Panc1 (cell line): ENCODE measurements at regions not wholly inside any gene's neighbourhood (a gene's known extent, or its start where the extent isn't known, plus 50 kb on each side); places are given as distances from the start of the nearest gene placed in this dataset.

Source experiments
- ATAC-seq: fragments of 200-7000 bp; cut with Tn5 transposase; 2 replicates; pipeline ENCODE4 v1.9.1; 2020; ENCODE audit warnings: mild to moderate bottlenecking, moderate library complexity
- BruUV-seq: library from RNA; stranded (reverse); fragments of 400-500 nt; replicated peaks from 2 replicates; lab custom pipeline; 2021; lab: Mats Ljungman, UMichigan
- CTCF ChIA-PET: fragments of 300-600 bp; sonication (Branson Sonifier 250); formaldehyde crosslinking; loops from one replicate; lab custom pipeline; 2022; ENCODE audit warnings: antibody characterized with exemption; lab: Charles Lee
- POLR2A ChIA-PET: fragments of 300-600 bp; sonication (Branson Sonifier 250); formaldehyde crosslinking; loops from one replicate; lab custom pipeline; 2022; ENCODE audit warnings: antibody characterized with exemption; lab: Charles Lee
- DNase-seq: peaks from one replicate; pipeline ENCODE4 v3.0.0-alpha.2; 2010; ENCODE audit warnings: low read depth, low spot score
- H3K27ac ChIP-seq: 2 replicates; pipeline ENCODE4 v1.5.1; 2011; ENCODE audit warnings: mild to moderate bottlenecking, low read length, inconsistent platforms
- H3K27me3 ChIP-seq: fragments of 200-500 bp; sonication (Bioruptor generic); 2 replicates; pipeline ENCODE4 v1.6.0; 2014; ENCODE audit warnings: low read length, inconsistent platforms; ENCODE audit not compliant: control insufficient read depth, insufficient read depth
- H3K36me3 ChIP-seq: fragments of 200-500 bp; sonication (Bioruptor generic); 2 replicates; pipeline ENCODE4 v1.5.1; 2014; ENCODE audit warnings: inconsistent platforms, mild to moderate bottlenecking, low read length, moderate library complexity; ENCODE audit not compliant: control insufficient read depth, insufficient read depth
- H3K4me1 ChIP-seq: 2 replicates; pipeline ENCODE4 v1.5.1; 2011; ENCODE audit warnings: inconsistent platforms, mild to moderate bottlenecking, low read length, moderate library complexity; ENCODE audit not compliant: control insufficient read depth, insufficient read depth
- H3K4me3 ChIP-seq, 2 experiments: 2 replicates each; pipeline ENCODE4 v1.5.1; 2011 to 2012; ENCODE audit warnings: low read depth in 2 of 2, low read length in 2 of 2, mild to moderate bottlenecking in 2 of 2, inconsistent platforms in 1 of 2, moderate library complexity in 1 of 2
- H3K9me3 ChIP-seq: fragments of 200-500 bp; sonication (Bioruptor generic); 2 replicates; pipeline ENCODE4 v1.5.1; 2014; ENCODE audit warnings: low read depth, mild to moderate bottlenecking, inconsistent platforms, low read length, moderate library complexity; ENCODE audit not compliant: control insufficient read depth, insufficient read depth
- CTCF ChIP-seq: fragments of 450-650 bp; IDR thresholded peaks from 2 replicates; pipeline ENCODE4 v1.5.1; 2017; ENCODE audit warnings: mild to moderate bottlenecking
- POLR2AphosphoS5 ChIP-seq: IDR thresholded peaks from 2 replicates; pipeline ENCODE4 v1.6.1; 2012; ENCODE audit warnings: mild to moderate bottlenecking, low read depth, low read length, moderate library complexity
- REST ChIP-seq, 2 experiments: IDR thresholded peaks; 2 replicates each; pipeline ENCODE4 v1.6.1; 2011 to 2012; ENCODE audit warnings: low read depth in 2 of 2, control low read depth in 1 of 2, low read length in 1 of 2, mild to moderate bottlenecking in 1 of 2, moderate library complexity in 1 of 2; ENCODE audit not compliant: insufficient read depth in 1 of 2
- SIN3A ChIP-seq: IDR thresholded peaks from 2 replicates; pipeline ENCODE4 v1.6.1; 2012; ENCODE audit warnings: low read depth, mild to moderate bottlenecking, low read length, moderate library complexity, borderline replicate concordance; ENCODE audit not compliant: insufficient read depth
- TCF7L2 ChIP-seq: IDR thresholded peaks from 2 replicates; pipeline ENCODE4 v1.6.1; 2011; ENCODE audit warnings: mild to moderate bottlenecking, low read depth, low read length, inconsistent platforms
- in situ Hi-C: cut with HindIII; loops from 2 replicates; pipeline ENCODE4 v1.10.0; 2016; ENCODE audit warnings: low sequenced_read_pairs, low pct_unique_long_range_greater_than_20kb
- intact Hi-C: fragments of 100-400 bp; cut with micrococcal nuclease; formaldehyde crosslinking; loops from one replicate; pipeline ENCODE4 v1.10.0; 2022; ENCODE audit not compliant: unreplicated experiment

GRCh38 chr18:39350945-39351344, 1785.3 kb upstream of the CELF4 start:
- ChIA-PET POLR2A (no interaction called here), CTCF (no interaction called here)
- ATAC-seq = no peak
- H3K36me3 ChIP-seq = no peaks in the 10 kb centered on the region
- H3K27me3 ChIP-seq = no peaks in the 10 kb centered on the region
- intact Hi-C loops = no loop called here
- H3K4me1 ChIP-seq = no peaks in the 10 kb centered on the region
- no peak overlapping the region for H3K4me3 ChIP-seq
- TF ChIP-seq TCF7L2 = no peak
- no peak for TF ChIP-seq REST (IDR thresholded peaks at IDR 0.05; ENCODE audit: insufficient read depth in 1 of 2, low read depth in 2 of 2, low read length in 1 of 2)
- no peak for TF ChIP-seq POLR2AphosphoS5
- TF ChIP-seq CTCF = no peak
- no peak for TF ChIP-seq SIN3A
- in situ Hi-C loops = no loop called here
- H3K9me3 ChIP-seq = no peaks in the 10 kb centered on the region
- DNase-seq = no peak
- H3K27ac ChIP-seq = no peak overlapping the region
- BruUV-seq = no TSS peak

- CTCF ChIA-PET = no interaction called here
- no peak overlapping the region for H3K4me3 ChIP-seq
- no peaks in the 10 kb centered on the region for H3K27me3 ChIP-seq
- DNase-seq (no peak), ATAC-seq (no peak)
- H3K27ac ChIP-seq = no peak overlapping the region
- no peak for TF ChIP-seq TCF7L2
- intact Hi-C loops = no loop called here
- in situ Hi-C loops = no loop called here
- no TSS peak for BruUV-seq
- no peaks in the 10 kb centered on the region for H3K9me3 ChIP-seq
- POLR2A ChIA-PET = no interaction called here
- no peaks in the 10 kb centered on the region for H3K36me3 ChIP-seq
- no peaks in the 10 kb centered on the region for H3K4me1 ChIP-seq
Measured at GRCh38 chr18:39349801-39350200, 1784.2 kb upstream of the CELF4 start.

- in situ Hi-C loops (no loop called here), intact Hi-C loops (no loop called here)
- TF ChIP-seq TCF7L2 = no peak
- TF ChIP-seq POLR2AphosphoS5 = no peak
- no peak for TF ChIP-seq CTCF
- TF ChIP-seq REST (IDR thresholded peaks at IDR 0.05; ENCODE audit: insufficient read depth in 1 of 2, low read depth in 2 of 2, low read length in 1 of 2) = no peak
- TF ChIP-seq SIN3A = no peak
- DNase-seq (no peak), ATAC-seq (no peak)
- H3K9me3 ChIP-seq = no peaks in the 10 kb centered on the region
- H3K36me3 ChIP-seq = no peaks in the 10 kb centered on the region
- CTCF ChIA-PET = no interaction called here
- no peaks in the 10 kb centered on the region for H3K4me1 ChIP-seq
- no peaks in the 10 kb centered on the region for H3K27me3 ChIP-seq
- POLR2A ChIA-PET = no interaction called here
- no peak overlapping the region for H3K4me3 ChIP-seq
- no TSS peak for BruUV-seq
- H3K27ac ChIP-seq = no peak overlapping the region
Measured at GRCh38 chr18:39348757-39349156, 1783.2 kb upstream of the CELF4 start.
